ENCODE measurements at regions not wholly inside any gene's neighbourhood (a gene's known extent, or its start where the extent isn't known, plus 50 kb on each side); places are given as distances from the start of the nearest gene placed in this dataset.

DNA sequence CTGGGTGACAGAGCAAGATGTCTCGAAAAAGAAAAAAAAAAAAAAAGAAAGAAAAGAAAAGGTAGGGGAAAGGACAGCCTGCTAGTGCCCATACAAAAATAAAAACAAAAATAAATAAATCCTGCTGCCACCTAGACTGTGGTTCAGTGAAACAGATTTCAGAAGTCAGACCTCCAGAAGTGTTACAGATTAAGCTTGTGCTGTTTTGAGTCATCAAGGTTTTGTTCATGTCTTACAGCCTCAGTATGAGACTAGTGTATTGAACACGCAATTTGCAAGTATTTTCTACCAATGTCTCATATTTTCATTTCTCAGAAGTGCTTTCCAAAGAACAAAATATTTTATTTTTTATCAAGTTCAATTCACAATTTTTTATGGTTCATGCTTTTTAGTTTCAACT lies 720.4 kb upstream of the GYPC start:
- TF ChIP-seq, protein P1, sequence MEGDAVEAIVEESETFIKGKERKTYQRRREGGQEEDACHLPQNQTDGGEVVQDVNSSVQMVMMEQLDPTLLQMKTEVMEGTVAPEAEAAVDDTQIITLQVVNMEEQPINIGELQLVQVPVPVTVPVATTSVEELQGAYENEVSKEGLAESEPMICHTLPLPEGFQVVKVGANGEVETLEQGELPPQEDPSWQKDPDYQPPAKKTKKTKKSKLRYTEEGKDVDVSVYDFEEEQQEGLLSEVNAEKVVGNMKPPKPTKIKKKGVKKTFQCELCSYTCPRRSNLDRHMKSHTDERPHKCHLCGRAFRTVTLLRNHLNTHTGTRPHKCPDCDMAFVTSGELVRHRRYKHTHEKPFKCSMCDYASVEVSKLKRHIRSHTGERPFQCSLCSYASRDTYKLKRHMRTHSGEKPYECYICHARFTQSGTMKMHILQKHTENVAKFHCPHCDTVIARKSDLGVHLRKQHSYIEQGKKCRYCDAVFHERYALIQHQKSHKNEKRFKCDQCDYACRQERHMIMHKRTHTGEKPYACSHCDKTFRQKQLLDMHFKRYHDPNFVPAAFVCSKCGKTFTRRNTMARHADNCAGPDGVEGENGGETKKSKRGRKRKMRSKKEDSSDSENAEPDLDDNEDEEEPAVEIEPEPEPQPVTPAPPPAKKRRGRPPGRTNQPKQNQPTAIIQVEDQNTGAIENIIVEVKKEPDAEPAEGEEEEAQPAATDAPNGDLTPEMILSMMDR (conservative IDR thresholded peaks at IDR 0.05; ENCODE audit: low read depth, low read length) = no peak

DNA sequence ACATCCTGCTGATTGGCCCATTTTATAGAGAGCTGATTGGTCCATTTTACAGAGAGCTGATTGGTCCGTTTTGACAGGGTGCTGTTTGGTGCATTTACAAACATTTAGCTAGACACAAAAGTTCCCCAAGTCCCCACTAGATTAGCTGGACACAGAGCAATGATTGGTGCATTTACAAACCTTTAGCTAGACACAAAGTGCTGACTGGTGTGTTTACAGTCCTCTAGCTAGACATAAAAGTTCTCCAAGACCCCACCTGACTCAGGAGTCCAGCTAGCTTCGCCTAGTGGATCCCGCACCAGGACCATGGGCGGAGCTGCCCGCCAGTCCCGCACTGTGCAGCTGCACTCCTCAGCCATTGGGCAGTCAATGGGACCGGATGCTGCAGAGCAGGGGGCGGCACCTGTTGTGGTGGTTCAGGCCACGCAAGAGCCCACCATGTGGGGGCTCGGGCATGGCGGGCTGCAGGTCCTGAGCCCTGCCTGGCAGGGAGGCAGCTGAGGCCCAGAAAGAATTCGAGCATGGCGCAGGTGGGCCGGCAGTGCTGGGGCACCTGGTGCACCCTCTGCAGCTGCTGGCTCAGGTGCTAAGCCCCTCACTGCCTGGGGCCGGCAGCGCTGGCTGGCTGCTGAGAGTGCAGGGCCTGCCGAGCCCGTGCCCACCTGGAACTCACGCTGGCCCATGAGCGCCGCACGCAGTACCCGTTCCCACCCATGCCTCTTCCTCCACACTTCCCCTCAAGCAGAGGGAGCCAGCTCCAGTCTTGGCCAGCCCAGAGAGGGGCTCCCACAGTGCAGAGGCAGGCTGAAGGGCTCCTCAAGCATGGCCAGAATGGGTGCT lies 713.2 kb upstream of the GYPC start:
- TF ChIP-seq, protein P1 (conservative IDR thresholded peaks at IDR 0.05; ENCODE audit: low read depth, low read length) = no peak
- no peak for DNase-seq (ENCODE audit: low read depth)
- H3K4me3 ChIP-seq (ENCODE audit: low read length) = no peak overlapping the region

More for the DNA sequence above, 720.4 kb upstream of the GYPC start:
- no peak for DNase-seq (ENCODE audit: low read depth)
- no peak overlapping the region for H3K4me3 ChIP-seq (ENCODE audit: low read length)

DNA sequence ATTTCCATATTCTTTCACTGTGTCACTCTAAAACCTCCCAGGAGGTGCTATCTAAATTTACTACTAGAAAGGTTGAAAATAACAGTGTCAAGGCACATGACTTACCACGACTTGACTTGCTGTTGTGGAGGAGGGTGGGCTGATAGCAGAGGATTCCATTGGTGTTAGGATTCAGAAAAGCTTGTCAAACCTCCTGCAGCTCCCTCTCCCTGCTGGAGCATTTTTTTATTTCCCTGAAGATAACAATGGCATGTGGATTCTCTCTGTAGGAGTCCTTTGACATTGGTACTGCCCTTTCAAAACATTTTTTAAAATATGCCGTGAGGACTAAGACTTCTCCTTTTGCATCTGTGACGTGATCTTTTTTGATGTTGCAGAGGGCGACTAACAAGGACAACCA lies 696.9 kb upstream of the GYPC start:
- TF ChIP-seq, protein P1 (conservative IDR thresholded peaks at IDR 0.05; ENCODE audit: low read depth, low read length) = no peak
- DNase-seq (ENCODE audit: low read depth) = no peak
- H3K4me3 ChIP-seq (ENCODE audit: low read length) = no peak overlapping the region

DNA sequence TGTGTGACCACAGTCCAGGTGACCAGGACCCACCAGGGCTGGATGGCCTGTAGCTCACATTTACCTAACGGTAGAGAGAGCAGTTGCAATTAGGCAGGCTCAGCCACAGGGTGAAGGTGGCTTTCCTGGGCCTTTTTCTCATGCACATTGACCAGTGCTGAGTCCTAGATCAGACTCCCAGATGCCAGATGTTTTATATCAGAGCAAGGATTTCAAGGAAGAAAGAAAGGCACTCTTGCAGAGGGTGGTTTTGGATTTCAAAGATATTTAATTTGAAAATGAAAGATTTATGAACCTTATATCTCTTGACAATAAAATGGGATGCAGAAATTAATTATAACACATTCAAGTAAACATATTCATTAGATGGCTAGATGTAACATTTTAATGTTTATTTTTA lies 694.2 kb upstream of the GYPC start:
- H3K4me3 ChIP-seq (ENCODE audit: low read length) = no peak overlapping the region
- TF ChIP-seq, protein P1 (conservative IDR thresholded peaks at IDR 0.05; ENCODE audit: low read depth, low read length) = no peak
- DNase-seq (ENCODE audit: low read depth) = no peak

DNA sequence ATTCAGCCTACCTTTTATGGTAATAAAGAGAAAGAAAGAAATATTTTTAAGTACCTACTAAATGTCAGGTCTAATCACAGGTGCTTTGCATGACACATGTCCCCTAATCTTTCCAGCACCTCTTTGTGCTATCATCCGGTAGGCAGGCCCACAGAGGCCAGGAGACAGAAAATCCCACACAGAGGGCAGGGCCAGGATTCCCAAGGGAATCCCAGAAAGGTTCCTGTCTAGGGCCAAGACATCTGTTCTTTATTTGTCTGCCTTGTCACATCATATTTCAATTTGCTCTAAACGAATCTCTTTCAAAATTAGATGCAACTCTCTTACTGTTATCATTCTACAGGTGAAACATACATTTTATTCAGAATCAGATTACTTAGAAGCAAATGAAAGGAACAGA lies 676.1 kb upstream of the GYPC start:
- DNase-seq (ENCODE audit: low read depth) = no peak
- TF ChIP-seq, protein P1 (conservative IDR thresholded peaks at IDR 0.05; ENCODE audit: low read depth, low read length) = no peak
- H3K4me3 ChIP-seq (ENCODE audit: low read length) = no peak overlapping the region

DNA sequence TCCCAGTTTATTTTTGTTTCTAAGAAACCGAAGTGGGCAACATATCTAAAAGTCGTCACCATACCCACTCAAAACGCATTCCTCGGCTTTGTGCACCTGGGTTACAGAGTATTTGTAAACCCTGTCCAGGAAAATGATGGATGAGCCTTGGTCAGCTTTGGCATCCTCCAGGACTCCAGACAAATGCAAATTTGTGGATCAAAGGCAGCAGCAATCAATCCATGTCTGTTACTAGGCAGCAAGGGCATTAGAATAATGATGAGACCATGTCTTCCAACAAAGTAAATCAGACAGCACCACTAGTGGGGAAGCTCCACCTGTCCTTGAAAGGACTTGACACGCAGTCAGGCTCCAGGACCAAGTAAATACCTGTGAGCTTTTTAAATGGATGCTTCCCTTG lies 672.6 kb upstream of the GYPC start:
- DNase-seq (ENCODE audit: low read depth) = no peak
- no peak overlapping the region for H3K4me3 ChIP-seq (ENCODE audit: low read length)

More for the DNA sequence above, 672.6 kb upstream of the GYPC start:
- TF ChIP-seq, protein P1 (conservative IDR thresholded peaks at IDR 0.05; ENCODE audit: low read depth, low read length) = no peak
